Panc1 (cell line): ENCODE measurements at regions not wholly inside any gene's neighbourhood (a gene's known extent, or its start where the extent isn't known, plus 50 kb on each side); places are given as distances from the start of the nearest gene placed in this dataset.

Source experiments
- POLR2AphosphoS5 ChIP-seq: IDR thresholded peaks from 2 replicates; pipeline ENCODE4 v1.6.1; 2012; ENCODE audit warnings: mild to moderate bottlenecking, low read depth, low read length, moderate library complexity
- TF ChIP-seq, protein P1 (sequence below): fragments of 450-650 bp; IDR thresholded peaks from 2 replicates; pipeline ENCODE4 v1.5.1; 2017; ENCODE audit warnings: mild to moderate bottlenecking
- TF ChIP-seq, protein P2 (sequence below), 2 experiments: IDR thresholded peaks; 2 replicates each; pipeline ENCODE4 v1.6.1; 2011 to 2012; ENCODE audit warnings: low read depth in 2 of 2, control low read depth in 1 of 2, low read length in 1 of 2, mild to moderate bottlenecking in 1 of 2, moderate library complexity in 1 of 2; ENCODE audit not compliant: insufficient read depth in 1 of 2

DNA sequence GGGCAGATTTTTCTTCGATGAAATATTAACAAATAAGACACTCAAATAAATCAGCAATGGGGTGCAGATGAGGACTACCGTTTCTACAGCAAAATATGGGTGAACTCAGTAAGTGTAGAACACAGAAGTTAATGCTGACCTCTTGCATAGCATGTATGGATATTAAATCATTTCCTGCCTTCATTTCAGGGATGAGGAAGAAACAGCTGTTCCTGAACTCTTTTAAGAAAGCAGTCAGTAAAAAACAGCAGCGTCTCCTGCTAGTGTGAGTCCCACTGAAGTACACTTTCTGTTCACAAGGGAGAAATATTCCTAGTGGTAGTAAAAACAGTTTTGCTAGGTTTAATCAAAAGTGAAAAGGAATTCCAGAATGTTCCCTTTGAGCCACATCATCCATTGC, 379.0 kb downstream of the ZEB2 start:
- TF ChIP-seq, protein P1, sequence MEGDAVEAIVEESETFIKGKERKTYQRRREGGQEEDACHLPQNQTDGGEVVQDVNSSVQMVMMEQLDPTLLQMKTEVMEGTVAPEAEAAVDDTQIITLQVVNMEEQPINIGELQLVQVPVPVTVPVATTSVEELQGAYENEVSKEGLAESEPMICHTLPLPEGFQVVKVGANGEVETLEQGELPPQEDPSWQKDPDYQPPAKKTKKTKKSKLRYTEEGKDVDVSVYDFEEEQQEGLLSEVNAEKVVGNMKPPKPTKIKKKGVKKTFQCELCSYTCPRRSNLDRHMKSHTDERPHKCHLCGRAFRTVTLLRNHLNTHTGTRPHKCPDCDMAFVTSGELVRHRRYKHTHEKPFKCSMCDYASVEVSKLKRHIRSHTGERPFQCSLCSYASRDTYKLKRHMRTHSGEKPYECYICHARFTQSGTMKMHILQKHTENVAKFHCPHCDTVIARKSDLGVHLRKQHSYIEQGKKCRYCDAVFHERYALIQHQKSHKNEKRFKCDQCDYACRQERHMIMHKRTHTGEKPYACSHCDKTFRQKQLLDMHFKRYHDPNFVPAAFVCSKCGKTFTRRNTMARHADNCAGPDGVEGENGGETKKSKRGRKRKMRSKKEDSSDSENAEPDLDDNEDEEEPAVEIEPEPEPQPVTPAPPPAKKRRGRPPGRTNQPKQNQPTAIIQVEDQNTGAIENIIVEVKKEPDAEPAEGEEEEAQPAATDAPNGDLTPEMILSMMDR: no peak
- TF ChIP-seq, protein P2, sequence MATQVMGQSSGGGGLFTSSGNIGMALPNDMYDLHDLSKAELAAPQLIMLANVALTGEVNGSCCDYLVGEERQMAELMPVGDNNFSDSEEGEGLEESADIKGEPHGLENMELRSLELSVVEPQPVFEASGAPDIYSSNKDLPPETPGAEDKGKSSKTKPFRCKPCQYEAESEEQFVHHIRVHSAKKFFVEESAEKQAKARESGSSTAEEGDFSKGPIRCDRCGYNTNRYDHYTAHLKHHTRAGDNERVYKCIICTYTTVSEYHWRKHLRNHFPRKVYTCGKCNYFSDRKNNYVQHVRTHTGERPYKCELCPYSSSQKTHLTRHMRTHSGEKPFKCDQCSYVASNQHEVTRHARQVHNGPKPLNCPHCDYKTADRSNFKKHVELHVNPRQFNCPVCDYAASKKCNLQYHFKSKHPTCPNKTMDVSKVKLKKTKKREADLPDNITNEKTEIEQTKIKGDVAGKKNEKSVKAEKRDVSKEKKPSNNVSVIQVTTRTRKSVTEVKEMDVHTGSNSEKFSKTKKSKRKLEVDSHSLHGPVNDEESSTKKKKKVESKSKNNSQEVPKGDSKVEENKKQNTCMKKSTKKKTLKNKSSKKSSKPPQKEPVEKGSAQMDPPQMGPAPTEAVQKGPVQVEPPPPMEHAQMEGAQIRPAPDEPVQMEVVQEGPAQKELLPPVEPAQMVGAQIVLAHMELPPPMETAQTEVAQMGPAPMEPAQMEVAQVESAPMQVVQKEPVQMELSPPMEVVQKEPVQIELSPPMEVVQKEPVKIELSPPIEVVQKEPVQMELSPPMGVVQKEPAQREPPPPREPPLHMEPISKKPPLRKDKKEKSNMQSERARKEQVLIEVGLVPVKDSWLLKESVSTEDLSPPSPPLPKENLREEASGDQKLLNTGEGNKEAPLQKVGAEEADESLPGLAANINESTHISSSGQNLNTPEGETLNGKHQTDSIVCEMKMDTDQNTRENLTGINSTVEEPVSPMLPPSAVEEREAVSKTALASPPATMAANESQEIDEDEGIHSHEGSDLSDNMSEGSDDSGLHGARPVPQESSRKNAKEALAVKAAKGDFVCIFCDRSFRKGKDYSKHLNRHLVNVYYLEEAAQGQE (IDR thresholded peaks at IDR 0.05; ENCODE audit: insufficient read depth in 1 of 2, low read depth in 2 of 2, low read length in 1 of 2): no peak
- no peak for TF ChIP-seq POLR2AphosphoS5
